SK-N-MC (cell line): ENCODE measurements at regions not wholly inside any gene's neighbourhood (a gene's known extent, or its start where the extent isn't known, plus 50 kb on each side); places are given as distances from the start of the nearest gene placed in this dataset.

Experiments used
- DNase-seq: peaks from one replicate; pipeline ENCODE4 v3.0.0-alpha.2; 2011; ENCODE audit warnings: low read depth, low spot score
- H3K27ac ChIP-seq: fragments of 200-600 bp; sonication (generic); 2 replicates; pipeline ENCODE4 v1.5.1; 2016; ENCODE audit warnings: mixed run types
- H3K36me3 ChIP-seq: fragments of 200-600 bp; sonication (generic); 2 replicates; pipeline ENCODE4 v1.6.1; 2017; ENCODE audit warnings: antibody characterized with exemption, low read length, mixed read lengths; ENCODE audit not compliant: insufficient read depth
- H3K4me3 ChIP-seq: fragments of 200-600 bp; sonication (generic); 2 replicates; pipeline ENCODE4 v1.5.1; 2016
- H3K9ac ChIP-seq: fragments of 200-600 bp; sonication (generic); 2 replicates; pipeline ENCODE4 v1.8.0; 2017; ENCODE audit warnings: mixed run types, mixed read lengths; ENCODE audit not compliant: insufficient read length
- H3K9me3 ChIP-seq: fragments of 200-600 bp; sonication (generic); 2 replicates; pipeline ENCODE4 v1.6.1; 2017; ENCODE audit warnings: low read depth, mild to moderate bottlenecking, antibody characterized with exemption, low read length, moderate library complexity, mixed read lengths
- EZH2 ChIP-seq: fragments of 200-600 bp; sonication (generic); IDR thresholded peaks from one replicate; pipeline ENCODE4 v1.6.1; 2017; ENCODE audit warnings: antibody characterized with exemption
- FOXP2 ChIP-seq: optimal IDR thresholded peaks from 2 replicates; pipeline ENCODE3; 2011; ENCODE audit warnings: mild to moderate bottlenecking, moderate library complexity; ENCODE audit not compliant: insufficient read depth; ENCODE audit errors: extremely low read length, control extremely low read depth
- POLR2AphosphoS5 ChIP-seq: IDR thresholded peaks from 2 replicates; pipeline ENCODE4 v1.6.1; 2012; ENCODE audit warnings: mild to moderate bottlenecking, low read depth, low read length, borderline replicate concordance

DNA sequence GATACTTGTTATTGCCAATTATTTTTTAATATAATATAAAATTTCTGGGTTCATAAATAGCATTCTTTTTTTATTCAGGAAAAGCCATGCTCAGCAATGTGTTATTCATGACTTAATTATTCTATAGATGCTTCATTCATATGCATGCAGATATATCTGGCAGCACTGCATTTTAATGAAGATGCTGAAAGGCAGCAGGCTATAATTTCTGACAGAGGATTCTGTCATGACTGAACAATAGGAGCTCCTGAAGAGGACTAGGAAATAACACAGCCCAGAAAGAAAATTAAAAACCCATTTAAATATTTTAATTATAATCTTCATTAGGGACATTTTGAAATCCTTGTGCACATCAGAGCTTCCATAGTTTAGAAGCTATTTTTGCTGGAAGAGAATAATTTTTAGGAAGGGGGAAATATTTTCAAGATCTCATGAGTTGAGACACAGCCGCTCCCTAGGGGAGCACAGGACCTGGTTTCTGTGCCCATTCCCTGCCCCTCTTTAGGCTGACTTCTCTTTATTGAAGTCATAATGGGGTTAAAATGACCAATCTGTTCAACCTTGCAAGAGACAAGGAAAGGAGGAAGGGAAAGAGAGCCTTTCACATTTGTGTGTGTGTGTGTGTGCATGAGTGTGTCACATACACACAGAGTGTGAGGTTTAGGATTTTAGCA lies 83.9 kb downstream of the RPE65 start:
- TF ChIP-seq FOXP2, result no peak
- no peak for TF ChIP-seq EZH2
- no peak for TF ChIP-seq POLR2AphosphoS5
- no peak overlapping the region for H3K4me3 ChIP-seq

GRCh38 chr1:68363339-68363738 lies 86.4 kb downstream of the RPE65 start:
- Histone ChIP-seq H3K9ac (no peak overlapping the region), H3K9me3 (no peaks in the 10 kb centered on the region), H3K27ac (no peak overlapping the region), H3K4me3 (no peak overlapping the region), H3K36me3 (no peaks in the 10 kb centered on the region)
- TF ChIP-seq EZH2, result no peak
- no peak for TF ChIP-seq FOXP2
- TF ChIP-seq POLR2AphosphoS5, result no peak
- no peak for DNase-seq

More for the DNA sequence above, 83.9 kb downstream of the RPE65 start:
- Histone ChIP-seq H3K36me3 (no peaks in the 10 kb centered on the region), H3K27ac (no peak overlapping the region), H3K9ac (no peak overlapping the region), H3K9me3 (no peaks in the 10 kb centered on the region)
- DNase-seq, result no peak

DNA sequence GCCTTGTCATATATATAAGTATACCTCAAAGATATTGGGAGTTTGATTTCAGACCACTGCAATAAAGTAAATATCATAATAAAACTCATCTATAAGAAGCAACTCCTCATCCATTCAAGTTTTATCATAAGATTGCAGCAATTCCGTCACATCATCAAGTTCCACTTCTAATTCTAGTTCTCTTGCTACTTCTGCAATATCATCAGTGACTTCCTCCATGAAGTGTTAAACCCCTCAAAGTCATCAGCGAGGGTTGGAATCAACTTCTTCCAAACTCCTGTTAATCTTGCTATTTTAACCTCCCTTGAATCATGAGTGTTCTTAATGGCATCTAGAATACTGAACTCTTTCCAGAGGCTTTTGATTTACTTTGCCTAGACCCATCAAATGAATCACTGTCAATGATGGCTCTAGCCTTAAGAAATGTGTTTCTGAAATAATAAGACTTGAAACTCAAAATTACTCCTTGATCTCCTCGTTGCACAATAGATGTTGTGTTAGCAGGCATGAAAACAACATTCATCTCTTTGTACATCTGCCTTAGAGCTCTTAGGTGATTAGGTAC lies 88.3 kb downstream of the RPE65 start:
- Histone ChIP-seq H3K36me3 (no peaks in the 10 kb centered on the region), H3K4me3 (no peak overlapping the region), H3K9me3 (no peaks in the 10 kb centered on the region), H3K9ac (no peak overlapping the region), H3K27ac (no peak overlapping the region)
- TF ChIP-seq FOXP2 (no peak), EZH2 (no peak), POLR2AphosphoS5 (no peak)
- DNase-seq, result no peak

DNA sequence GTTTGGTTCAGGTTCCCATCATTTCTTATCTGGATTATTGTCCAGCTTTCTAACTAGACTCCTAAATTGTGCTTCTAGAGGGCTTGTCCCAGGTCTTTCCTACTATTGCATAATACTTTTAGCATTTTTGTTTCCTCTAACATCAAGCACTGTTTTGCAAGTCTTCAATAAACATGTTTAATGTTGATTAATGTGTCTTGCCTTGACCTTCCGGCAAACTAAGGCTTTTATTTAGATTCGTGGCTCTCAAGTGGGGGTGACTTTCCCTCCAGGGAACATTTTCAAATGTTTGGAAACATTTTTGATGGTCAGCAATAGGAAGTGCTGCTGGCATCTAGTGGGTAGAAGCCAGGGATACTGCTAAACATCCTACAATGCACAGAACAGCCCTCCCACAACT lies 90.7 kb downstream of the RPE65 start:
- Histone ChIP-seq H3K4me3 (no peak overlapping the region), H3K9ac (no peak overlapping the region), H3K9me3 (no peaks in the 10 kb centered on the region), H3K27ac (no peak overlapping the region), H3K36me3 (no peaks in the 10 kb centered on the region)
- DNase-seq, result no peak
- no peak for TF ChIP-seq EZH2
- no peak for TF ChIP-seq FOXP2
- TF ChIP-seq POLR2AphosphoS5, result no peak

DNA sequence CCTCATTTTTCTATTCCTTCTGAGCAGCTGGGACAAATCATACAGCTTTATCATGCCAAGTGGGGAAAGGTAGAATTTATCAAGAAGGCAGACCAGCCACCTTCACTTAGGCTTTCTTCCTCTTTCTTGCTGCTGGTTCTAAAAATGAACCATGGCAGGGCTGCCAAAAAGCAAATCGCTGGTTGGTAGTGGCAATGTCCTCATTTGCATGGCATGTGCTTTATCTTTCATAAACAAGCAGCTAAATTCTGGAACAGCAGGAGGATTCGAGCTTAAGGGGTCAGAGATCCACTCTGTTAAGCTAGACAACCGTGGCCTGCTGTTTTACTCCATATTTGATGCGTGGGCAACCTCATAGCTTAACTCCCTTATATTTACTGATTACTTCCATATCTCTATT lies 91.3 kb downstream of the RPE65 start:
- Histone ChIP-seq H3K27ac (no peak overlapping the region), H3K36me3 (no peaks in the 10 kb centered on the region), H3K9me3 (no peaks in the 10 kb centered on the region), H3K9ac (no peak overlapping the region), H3K4me3 (no peak overlapping the region)
- TF ChIP-seq POLR2AphosphoS5 (no peak), FOXP2 (no peak), EZH2 (no peak)
- DNase-seq, result no peak

GRCh38 chr1:68355614-68356013 lies 94.1 kb downstream of the RPE65 start:
- Histone ChIP-seq H3K27ac (no peak overlapping the region), H3K36me3 (no peaks in the 10 kb centered on the region), H3K4me3 (no peak overlapping the region), H3K9me3 (no peaks in the 10 kb centered on the region), H3K9ac (no peak overlapping the region)
- DNase-seq, result no peak
- TF ChIP-seq POLR2AphosphoS5 (no peak), FOXP2 (no peak), EZH2 (no peak)

GRCh38 chr1:68352202-68352601 lies 97.6 kb downstream of the RPE65 start:
- TF ChIP-seq FOXP2 (no peak), POLR2AphosphoS5 (no peak), EZH2 (no peak)
- no peak overlapping the region for H3K4me3 ChIP-seq
- H3K9me3 ChIP-seq, result no peaks in the 10 kb centered on the region
- H3K27ac ChIP-seq, result no peak overlapping the region
- no peaks in the 10 kb centered on the region for H3K36me3 ChIP-seq
- DNase-seq, result no peak
- no peak overlapping the region for H3K9ac ChIP-seq

GRCh38 chr1:68347415-68347814 lies 102.3 kb downstream of the RPE65 start:
- TF ChIP-seq POLR2AphosphoS5 (no peak), EZH2 (no peak), FOXP2 (no peak)
- H3K36me3 ChIP-seq, result no peaks in the 10 kb centered on the region
- H3K4me3 ChIP-seq, result no peak overlapping the region
- DNase-seq, result no peak
- H3K27ac ChIP-seq, result no peak overlapping the region
- no peak overlapping the region for H3K9ac ChIP-seq
- no peaks in the 10 kb centered on the region for H3K9me3 ChIP-seq
